NCI-H69 (cell line): ENCODE measurements at regions not wholly inside any gene's neighbourhood (a gene's known extent, or its start where the extent isn't known, plus 50 kb on each side); places are given as distances from the start of the nearest gene placed in this dataset.

Source experiments
- DNase-seq: peaks from one replicate; lab custom pipeline; 2025; lab: John Stamatoyannopoulos, UW

GRCh38 chr15:100784493-100785180 lies 95.0 kb upstream of the ALDH1A3 start:
- DNase-seq: no peak

GRCh38 chr15:100785181-100786138 lies 94.2 kb upstream of the ALDH1A3 start:
- DNase-seq: no peak

- DNase-seq: no peak
Observed at GRCh38 chr15:100786139-100786531, 93.5 kb upstream of the ALDH1A3 start.

GRCh38 chr15:100786901-100787566 lies 92.6 kb upstream of the ALDH1A3 start:
- DNase-seq: no peak

GRCh38 chr15:100787567-100788417 lies 91.8 kb upstream of the ALDH1A3 start:
- DNase-seq: no peak

- DNase-seq: no peak
Observed at GRCh38 chr15:100788418-100789105, 91.1 kb upstream of the ALDH1A3 start.

- no peak for DNase-seq
Observed at GRCh38 chr15:100790786-100791265, 88.8 kb upstream of the ALDH1A3 start.

GRCh38 chr15:100794008-100794407 lies 85.6 kb upstream of the ALDH1A3 start:
- no peak for DNase-seq

- DNase-seq: no peak
Observed at GRCh38 chr15:100801256-100801900, 78.3 kb upstream of the ALDH1A3 start.

GRCh38 chr15:100802421-100803170 lies 77.0 kb upstream of the ALDH1A3 start:
- DNase-seq: no peak

GRCh38 chr15:100803171-100803440 lies 76.5 kb upstream of the ALDH1A3 start:
- DNase-seq: no peak

- DNase-seq: no peak
Observed at GRCh38 chr15:100806157-100806556, 73.5 kb upstream of the ALDH1A3 start.

GRCh38 chr15:100807028-100807427 lies 72.6 kb upstream of the ALDH1A3 start:
- no peak for DNase-seq

GRCh38 chr15:100808691-100809090 lies 70.9 kb upstream of the ALDH1A3 start:
- no peak for DNase-seq

- DNase-seq: no peak
Observed at GRCh38 chr15:100809151-100809550, 70.5 kb upstream of the ALDH1A3 start.

- DNase-seq: no peak
Observed at GRCh38 chr15:100809587-100809986, 70.0 kb upstream of the ALDH1A3 start.

GRCh38 chr15:100810229-100810628 lies 69.4 kb upstream of the ALDH1A3 start:
- no peak for DNase-seq

GRCh38 chr15:100810831-100811230 lies 68.8 kb upstream of the ALDH1A3 start:
- DNase-seq: no peak

GRCh38 chr15:100812802-100813201 lies 66.8 kb upstream of the ALDH1A3 start:
- no peak for DNase-seq

GRCh38 chr15:100818927-100819326 lies 60.7 kb upstream of the ALDH1A3 start:
- DNase-seq: no peak
